A673 (cell line): ENCODE measurements at regions not wholly inside any gene's neighbourhood (a gene's known extent, or its start where the extent isn't known, plus 50 kb on each side); places are given as distances from the start of the nearest gene placed in this dataset.

Experiments used
- CTCF ChIP-seq: fragments of 300-800, 200-600 bp; sonication (generic); conservative IDR thresholded peaks from 2 replicates; pipeline ENCODE4 v1.5.1; 2017; ENCODE audit warnings: low read depth, mild to moderate bottlenecking, antibody characterized with exemption, low read length, moderate library complexity, mixed read lengths
- EZH2 ChIP-seq: fragments of 200-600 bp; sonication (generic); IDR thresholded peaks from 2 replicates; pipeline ENCODE4 v1.6.1; 2017; ENCODE audit warnings: borderline replicate concordance, low read depth, mild to moderate bottlenecking, mixed read lengths, antibody characterized with exemption, low read length; ENCODE audit not compliant: poor library complexity, severe bottlenecking

GRCh38 chr20:39875492-39876110, 813.4 kb downstream of the MAFB start:
- TF ChIP-seq CTCF (no peak), EZH2 (no peak)
